H1 (cell line): ENCODE measurements at regions not wholly inside any gene's neighbourhood (a gene's known extent, or its start where the extent isn't known, plus 50 kb on each side); places are given as distances from the start of the nearest gene placed in this dataset.

ENCODE experiments used
- CREB1 ChIP-seq: IDR thresholded peaks from 2 replicates; pipeline ENCODE4 v1.6.1; 2012; ENCODE audit warnings: inconsistent platforms
- EGR1 ChIP-seq: IDR thresholded peaks from 2 replicates; pipeline ENCODE4 v1.6.1; 2011; ENCODE audit warnings: low read depth, low read length, borderline replicate concordance
- EZH2 ChIP-seq: fragments of 200-600 bp; sonication (generic); IDR thresholded peaks from 2 replicates; pipeline ENCODE4 v1.7.1; 2012; ENCODE audit warnings: low read depth, mild to moderate bottlenecking, moderate library complexity, low read length, inconsistent platforms; ENCODE audit not compliant: severe bottlenecking
- KDM1A ChIP-seq: fragments of 200-600, 300-600 bp; sonication (generic); IDR thresholded peaks from 2 replicates; pipeline ENCODE4 v1.7.1; 2016; ENCODE audit warnings: mild to moderate bottlenecking, low read length, borderline replicate concordance
- KDM5A ChIP-seq: fragments of 200-600 bp; IDR thresholded peaks from 2 replicates; pipeline ENCODE4 v1.7.1; 2012; ENCODE audit warnings: mild to moderate bottlenecking, low read length, inconsistent platforms, mixed read lengths
- MAFK ChIP-seq: IDR thresholded peaks from 2 replicates; pipeline ENCODE4 v1.6.1; 2012; ENCODE audit warnings: low read depth, mild to moderate bottlenecking, improper control_type of control experiment, low read length
- NRF1 ChIP-seq: IDR thresholded peaks from 2 replicates; pipeline ENCODE4 v1.6.1; 2011; ENCODE audit warnings: mild to moderate bottlenecking, low read depth, low read length, improper control_type of control experiment
- POLR2A ChIP-seq, 2 experiments: IDR thresholded peaks; 1 replicate in 1 of 2; 2 replicates in 1 of 2; pipeline ENCODE4 v1.6.1; 2011; ENCODE audit warnings: low read depth in 2 of 2, low read length in 2 of 2, mild to moderate bottlenecking in 2 of 2; ENCODE audit errors: control extremely low read depth in 1 of 2
- POLR2AphosphoS5 ChIP-seq: IDR thresholded peaks from 2 replicates; pipeline ENCODE4 v1.6.1; 2011; ENCODE audit warnings: low read depth, low read length
- RBBP5 ChIP-seq: IDR thresholded peaks from 2 replicates; pipeline ENCODE4 v1.7.1; 2012; ENCODE audit warnings: low read depth, mild to moderate bottlenecking, inconsistent platforms, low read length, moderate library complexity, borderline replicate concordance
- SUZ12 ChIP-seq: fragments of 200-600 bp; sonication (generic); IDR thresholded peaks from 2 replicates; pipeline ENCODE4 v1.6.1; 2012; ENCODE audit warnings: mild to moderate bottlenecking, inconsistent platforms, low read length, moderate library complexity, mixed read lengths
- TF ChIP-seq, protein P1 (sequence below), 3 experiments: IDR thresholded peaks; 1 replicate in 2 of 3; 2 replicates in 1 of 3; pipeline versions ENCODE4 v1.5.1 to v1.6.1; 2011; ENCODE audit warnings: low read length in 3 of 3, mild to moderate bottlenecking in 3 of 3, inconsistent platforms in 2 of 3, low read depth in 1 of 3, moderate library complexity in 1 of 3; ENCODE audit not compliant: insufficient read depth in 1 of 3; ENCODE audit errors: control extremely low read depth in 1 of 3
- TF ChIP-seq, protein P2 (sequence below): fragments of 300-600 bp; sonication (generic); IDR thresholded peaks from 2 replicates; pipeline ENCODE4 v1.7.1; 2012; ENCODE audit warnings: low read length, moderate library complexity, mild to moderate bottlenecking, inconsistent platforms; ENCODE audit not compliant: insufficient replicate concordance

DNA sequence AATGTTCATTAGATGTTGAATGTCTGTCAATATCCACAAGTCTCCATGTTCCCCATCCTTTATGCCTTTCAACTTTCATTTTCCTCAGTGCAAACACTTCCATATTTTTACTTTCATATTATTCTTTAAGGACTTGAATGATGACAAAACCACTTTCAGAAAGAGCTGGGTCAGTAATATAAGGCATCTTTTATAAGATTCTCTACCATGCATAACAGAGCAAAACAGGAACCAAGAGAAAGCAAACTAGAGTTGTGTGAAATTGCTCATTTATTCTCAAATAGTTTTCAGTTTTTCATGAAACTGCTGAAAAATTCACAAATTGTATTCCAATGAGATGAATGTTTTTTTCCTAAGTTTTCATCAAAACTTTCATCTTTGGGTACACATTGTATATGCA, 1247.6 kb downstream of the PCDH17 start:
- TF ChIP-seq KDM1A (no peak), EZH2 (no peak), SUZ12 (no peak), POLR2AphosphoS5 (no peak), KDM5A (no peak), NRF1 (no peak), EGR1 (no peak), POLR2A (IDR thresholded peaks at IDR 0.05; ENCODE audit: control extremely low read depth in 1 of 2, low read depth in 2 of 2, low read length in 2 of 2) (no peak), RBBP5 (no peak), CREB1 (no peak), MAFK (no peak)
- TF ChIP-seq, protein P1, sequence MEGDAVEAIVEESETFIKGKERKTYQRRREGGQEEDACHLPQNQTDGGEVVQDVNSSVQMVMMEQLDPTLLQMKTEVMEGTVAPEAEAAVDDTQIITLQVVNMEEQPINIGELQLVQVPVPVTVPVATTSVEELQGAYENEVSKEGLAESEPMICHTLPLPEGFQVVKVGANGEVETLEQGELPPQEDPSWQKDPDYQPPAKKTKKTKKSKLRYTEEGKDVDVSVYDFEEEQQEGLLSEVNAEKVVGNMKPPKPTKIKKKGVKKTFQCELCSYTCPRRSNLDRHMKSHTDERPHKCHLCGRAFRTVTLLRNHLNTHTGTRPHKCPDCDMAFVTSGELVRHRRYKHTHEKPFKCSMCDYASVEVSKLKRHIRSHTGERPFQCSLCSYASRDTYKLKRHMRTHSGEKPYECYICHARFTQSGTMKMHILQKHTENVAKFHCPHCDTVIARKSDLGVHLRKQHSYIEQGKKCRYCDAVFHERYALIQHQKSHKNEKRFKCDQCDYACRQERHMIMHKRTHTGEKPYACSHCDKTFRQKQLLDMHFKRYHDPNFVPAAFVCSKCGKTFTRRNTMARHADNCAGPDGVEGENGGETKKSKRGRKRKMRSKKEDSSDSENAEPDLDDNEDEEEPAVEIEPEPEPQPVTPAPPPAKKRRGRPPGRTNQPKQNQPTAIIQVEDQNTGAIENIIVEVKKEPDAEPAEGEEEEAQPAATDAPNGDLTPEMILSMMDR (IDR thresholded peaks at IDR 0.05; ENCODE audit: control extremely low read depth in 1 of 3, insufficient read depth in 1 of 3, low read depth in 1 of 3, low read length in 3 of 3) = no peak
- TF ChIP-seq, protein P2, sequence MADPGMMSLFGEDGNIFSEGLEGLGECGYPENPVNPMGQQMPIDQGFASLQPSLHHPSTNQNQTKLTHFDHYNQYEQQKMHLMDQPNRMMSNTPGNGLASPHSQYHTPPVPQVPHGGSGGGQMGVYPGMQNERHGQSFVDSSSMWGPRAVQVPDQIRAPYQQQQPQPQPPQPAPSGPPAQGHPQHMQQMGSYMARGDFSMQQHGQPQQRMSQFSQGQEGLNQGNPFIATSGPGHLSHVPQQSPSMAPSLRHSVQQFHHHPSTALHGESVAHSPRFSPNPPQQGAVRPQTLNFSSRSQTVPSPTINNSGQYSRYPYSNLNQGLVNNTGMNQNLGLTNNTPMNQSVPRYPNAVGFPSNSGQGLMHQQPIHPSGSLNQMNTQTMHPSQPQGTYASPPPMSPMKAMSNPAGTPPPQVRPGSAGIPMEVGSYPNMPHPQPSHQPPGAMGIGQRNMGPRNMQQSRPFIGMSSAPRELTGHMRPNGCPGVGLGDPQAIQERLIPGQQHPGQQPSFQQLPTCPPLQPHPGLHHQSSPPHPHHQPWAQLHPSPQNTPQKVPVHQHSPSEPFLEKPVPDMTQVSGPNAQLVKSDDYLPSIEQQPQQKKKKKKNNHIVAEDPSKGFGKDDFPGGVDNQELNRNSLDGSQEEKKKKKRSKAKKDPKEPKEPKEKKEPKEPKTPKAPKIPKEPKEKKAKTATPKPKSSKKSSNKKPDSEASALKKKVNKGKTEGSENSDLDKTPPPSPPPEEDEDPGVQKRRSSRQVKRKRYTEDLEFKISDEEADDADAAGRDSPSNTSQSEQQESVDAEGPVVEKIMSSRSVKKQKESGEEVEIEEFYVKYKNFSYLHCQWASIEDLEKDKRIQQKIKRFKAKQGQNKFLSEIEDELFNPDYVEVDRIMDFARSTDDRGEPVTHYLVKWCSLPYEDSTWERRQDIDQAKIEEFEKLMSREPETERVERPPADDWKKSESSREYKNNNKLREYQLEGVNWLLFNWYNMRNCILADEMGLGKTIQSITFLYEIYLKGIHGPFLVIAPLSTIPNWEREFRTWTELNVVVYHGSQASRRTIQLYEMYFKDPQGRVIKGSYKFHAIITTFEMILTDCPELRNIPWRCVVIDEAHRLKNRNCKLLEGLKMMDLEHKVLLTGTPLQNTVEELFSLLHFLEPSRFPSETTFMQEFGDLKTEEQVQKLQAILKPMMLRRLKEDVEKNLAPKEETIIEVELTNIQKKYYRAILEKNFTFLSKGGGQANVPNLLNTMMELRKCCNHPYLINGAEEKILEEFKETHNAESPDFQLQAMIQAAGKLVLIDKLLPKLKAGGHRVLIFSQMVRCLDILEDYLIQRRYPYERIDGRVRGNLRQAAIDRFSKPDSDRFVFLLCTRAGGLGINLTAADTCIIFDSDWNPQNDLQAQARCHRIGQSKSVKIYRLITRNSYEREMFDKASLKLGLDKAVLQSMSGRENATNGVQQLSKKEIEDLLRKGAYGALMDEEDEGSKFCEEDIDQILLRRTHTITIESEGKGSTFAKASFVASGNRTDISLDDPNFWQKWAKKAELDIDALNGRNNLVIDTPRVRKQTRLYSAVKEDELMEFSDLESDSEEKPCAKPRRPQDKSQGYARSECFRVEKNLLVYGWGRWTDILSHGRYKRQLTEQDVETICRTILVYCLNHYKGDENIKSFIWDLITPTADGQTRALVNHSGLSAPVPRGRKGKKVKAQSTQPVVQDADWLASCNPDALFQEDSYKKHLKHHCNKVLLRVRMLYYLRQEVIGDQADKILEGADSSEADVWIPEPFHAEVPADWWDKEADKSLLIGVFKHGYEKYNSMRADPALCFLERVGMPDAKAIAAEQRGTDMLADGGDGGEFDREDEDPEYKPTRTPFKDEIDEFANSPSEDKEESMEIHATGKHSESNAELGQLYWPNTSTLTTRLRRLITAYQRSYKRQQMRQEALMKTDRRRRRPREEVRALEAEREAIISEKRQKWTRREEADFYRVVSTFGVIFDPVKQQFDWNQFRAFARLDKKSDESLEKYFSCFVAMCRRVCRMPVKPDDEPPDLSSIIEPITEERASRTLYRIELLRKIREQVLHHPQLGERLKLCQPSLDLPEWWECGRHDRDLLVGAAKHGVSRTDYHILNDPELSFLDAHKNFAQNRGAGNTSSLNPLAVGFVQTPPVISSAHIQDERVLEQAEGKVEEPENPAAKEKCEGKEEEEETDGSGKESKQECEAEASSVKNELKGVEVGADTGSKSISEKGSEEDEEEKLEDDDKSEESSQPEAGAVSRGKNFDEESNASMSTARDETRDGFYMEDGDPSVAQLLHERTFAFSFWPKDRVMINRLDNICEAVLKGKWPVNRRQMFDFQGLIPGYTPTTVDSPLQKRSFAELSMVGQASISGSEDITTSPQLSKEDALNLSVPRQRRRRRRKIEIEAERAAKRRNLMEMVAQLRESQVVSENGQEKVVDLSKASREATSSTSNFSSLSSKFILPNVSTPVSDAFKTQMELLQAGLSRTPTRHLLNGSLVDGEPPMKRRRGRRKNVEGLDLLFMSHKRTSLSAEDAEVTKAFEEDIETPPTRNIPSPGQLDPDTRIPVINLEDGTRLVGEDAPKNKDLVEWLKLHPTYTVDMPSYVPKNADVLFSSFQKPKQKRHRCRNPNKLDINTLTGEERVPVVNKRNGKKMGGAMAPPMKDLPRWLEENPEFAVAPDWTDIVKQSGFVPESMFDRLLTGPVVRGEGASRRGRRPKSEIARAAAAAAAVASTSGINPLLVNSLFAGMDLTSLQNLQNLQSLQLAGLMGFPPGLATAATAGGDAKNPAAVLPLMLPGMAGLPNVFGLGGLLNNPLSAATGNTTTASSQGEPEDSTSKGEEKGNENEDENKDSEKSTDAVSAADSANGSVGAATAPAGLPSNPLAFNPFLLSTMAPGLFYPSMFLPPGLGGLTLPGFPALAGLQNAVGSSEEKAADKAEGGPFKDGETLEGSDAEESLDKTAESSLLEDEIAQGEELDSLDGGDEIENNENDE = no peak
